ENCODE measurements at regions not wholly inside any gene's neighbourhood (a gene's known extent, or its start where the extent isn't known, plus 50 kb on each side); places are given as distances from the start of the nearest gene placed in this dataset.
"Not testable (repeated sequence)": the region's sequence is repeated elsewhere in the genome, so short reads cannot be mapped to it uniquely, and the experiment has no call there.

DNA sequence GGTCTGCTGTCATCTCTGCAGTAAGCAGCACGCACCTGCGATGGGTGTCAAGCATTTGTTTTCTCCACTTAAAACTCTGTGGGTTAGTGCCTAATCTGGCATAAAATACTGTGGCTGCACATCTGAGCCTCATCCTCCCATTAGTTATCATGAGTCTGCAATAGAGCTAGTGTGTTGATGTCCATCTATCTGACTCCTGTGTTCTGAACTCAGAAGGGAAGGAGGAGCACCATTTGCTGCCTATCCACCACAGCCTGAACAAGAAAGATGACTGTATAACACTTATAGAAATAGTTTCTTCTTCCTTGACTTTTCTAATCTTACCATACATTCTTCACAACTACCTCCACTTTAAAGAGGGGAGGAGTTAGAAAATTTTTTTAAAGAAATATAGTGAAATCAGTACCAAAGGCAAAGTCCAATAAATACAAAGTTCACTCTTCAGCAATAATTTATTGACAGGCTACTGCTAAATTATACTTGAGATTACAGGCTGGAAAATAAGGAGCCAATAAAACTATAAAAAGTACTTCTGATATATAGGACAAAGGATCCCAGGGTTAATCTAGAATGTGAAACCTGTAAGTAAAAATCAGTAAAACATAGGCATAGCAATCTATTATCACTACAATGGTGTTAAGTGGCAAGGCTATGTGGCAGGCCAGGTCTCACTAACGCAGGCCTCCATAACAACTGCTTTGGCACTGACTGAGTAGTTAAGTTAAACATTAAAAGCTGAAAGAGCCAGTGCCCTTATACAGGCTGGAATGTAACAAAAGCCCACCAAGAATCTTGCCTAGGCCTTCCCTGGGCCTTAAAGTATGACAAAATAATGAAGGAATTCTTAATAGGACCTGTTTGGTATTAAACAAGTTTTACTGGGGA is 70.2 kb downstream of the LGALS9C start:
- not testable (repeated sequence) for H3K27me3 ChIP-seq (ENCODE audit: control insufficient read depth, insufficient read depth, low read length); H3K9me3 ChIP-seq (ENCODE audit: control insufficient read depth, low read depth, low read length); H3K27ac ChIP-seq (ENCODE audit: low read length); H3K36me3 ChIP-seq (ENCODE audit: control insufficient read depth, low read depth, low read length); H3K4me3 ChIP-seq (ENCODE audit: low read length); H3K9ac ChIP-seq (ENCODE audit: low read length); H3K4me1 ChIP-seq (ENCODE audit: control insufficient read depth, low read depth, low read length)

DNA sequence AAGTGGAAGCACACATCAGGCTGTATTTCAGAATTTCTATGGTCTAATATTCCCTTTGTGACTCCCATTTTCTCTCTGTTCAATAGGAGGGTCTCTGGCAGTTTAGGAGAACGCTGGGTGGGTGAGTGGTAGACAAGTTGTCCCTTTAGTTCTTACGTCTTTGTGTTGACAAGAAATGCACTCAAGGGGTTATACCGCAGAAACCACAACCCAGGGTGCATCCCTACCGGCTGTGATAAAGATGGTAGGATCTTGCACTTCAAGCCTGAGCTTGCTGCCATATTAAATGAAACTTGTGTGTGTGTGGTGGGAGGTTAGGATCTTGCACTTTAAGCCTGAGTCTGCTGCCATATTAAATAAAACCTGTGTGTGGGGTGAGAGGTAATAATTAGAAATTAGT is 80.5 kb downstream of the LGALS9C start:
- not testable (repeated sequence) for H3K4me1 ChIP-seq (ENCODE audit: control insufficient read depth, low read depth, low read length); H3K27ac ChIP-seq (ENCODE audit: low read length); H3K4me3 ChIP-seq (ENCODE audit: low read length); H3K9me3 ChIP-seq (ENCODE audit: control insufficient read depth, low read depth, low read length); H3K27me3 ChIP-seq (ENCODE audit: control insufficient read depth, insufficient read depth, low read length); H3K9ac ChIP-seq (ENCODE audit: low read length); H3K36me3 ChIP-seq (ENCODE audit: control insufficient read depth, low read depth, low read length)

DNA sequence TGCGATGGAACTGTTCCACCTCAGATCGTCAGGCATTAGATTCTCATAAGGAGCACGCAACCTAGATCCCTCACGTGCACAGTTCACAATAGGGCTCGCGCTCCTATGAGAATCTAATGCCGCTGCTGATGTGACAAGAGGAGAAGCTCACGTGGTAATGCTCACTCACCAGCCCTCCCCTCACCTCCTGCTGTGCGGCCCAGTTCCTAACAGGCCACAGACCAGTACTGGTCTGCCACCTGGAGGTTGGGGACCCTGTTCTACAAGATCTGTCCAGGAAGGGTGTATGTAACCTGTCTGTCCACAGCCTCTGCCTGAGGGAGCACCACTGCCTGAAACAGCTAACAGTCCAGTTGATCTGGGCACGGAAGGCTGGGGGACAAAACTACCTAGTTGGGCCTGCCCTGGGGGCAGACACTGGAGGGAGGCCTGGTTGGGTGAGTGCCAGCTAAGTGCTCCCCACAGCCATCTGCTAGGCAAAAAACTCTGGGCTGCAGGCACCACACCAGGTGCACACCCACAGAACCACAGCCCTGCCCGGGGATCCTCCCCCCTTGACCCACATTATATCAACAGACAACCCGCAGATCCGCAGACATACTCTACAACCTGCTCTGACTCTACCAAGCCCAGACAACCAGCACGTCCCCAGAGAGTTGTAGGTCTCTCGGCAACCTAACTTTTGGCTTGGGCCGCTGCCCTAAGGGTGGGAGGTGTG is 80.7 kb downstream of the TBC1D28 start:
- H3K4me3 ChIP-seq (ENCODE audit: low read length); H3K36me3 ChIP-seq (ENCODE audit: control insufficient read depth, low read depth, low read length); H3K27me3 ChIP-seq (ENCODE audit: control insufficient read depth, insufficient read depth, low read length); H3K9ac ChIP-seq (ENCODE audit: low read length); H3K4me1 ChIP-seq (ENCODE audit: control insufficient read depth, low read depth, low read length); H3K9me3 ChIP-seq (ENCODE audit: control insufficient read depth, low read depth, low read length); H3K27ac ChIP-seq (ENCODE audit: low read length): not testable (repeated sequence)

DNA sequence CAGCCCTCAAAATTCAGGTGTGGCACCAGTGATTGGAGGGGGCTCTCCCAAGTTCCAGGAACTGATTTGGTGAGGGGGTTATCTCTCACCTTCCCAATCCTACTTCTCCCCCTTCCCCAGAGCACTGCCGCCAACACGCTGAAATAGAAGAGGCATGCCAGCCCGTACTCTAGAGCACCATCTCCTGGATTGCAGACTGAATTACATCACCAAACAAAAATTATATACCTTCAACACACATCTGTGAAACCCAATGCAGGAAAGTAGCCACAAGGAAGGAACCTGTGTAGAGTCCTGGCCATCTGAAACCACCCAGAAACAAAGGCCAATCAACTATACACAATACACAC is 80.1 kb downstream of the TBC1D28 start:
- not testable (repeated sequence) for H3K27me3 ChIP-seq (ENCODE audit: control insufficient read depth, insufficient read depth, low read length); H3K4me3 ChIP-seq (ENCODE audit: low read length); H3K9ac ChIP-seq (ENCODE audit: low read length); H3K27ac ChIP-seq (ENCODE audit: low read length); H3K9me3 ChIP-seq (ENCODE audit: control insufficient read depth, low read depth, low read length); H3K36me3 ChIP-seq (ENCODE audit: control insufficient read depth, low read depth, low read length); H3K4me1 ChIP-seq (ENCODE audit: control insufficient read depth, low read depth, low read length)

DNA sequence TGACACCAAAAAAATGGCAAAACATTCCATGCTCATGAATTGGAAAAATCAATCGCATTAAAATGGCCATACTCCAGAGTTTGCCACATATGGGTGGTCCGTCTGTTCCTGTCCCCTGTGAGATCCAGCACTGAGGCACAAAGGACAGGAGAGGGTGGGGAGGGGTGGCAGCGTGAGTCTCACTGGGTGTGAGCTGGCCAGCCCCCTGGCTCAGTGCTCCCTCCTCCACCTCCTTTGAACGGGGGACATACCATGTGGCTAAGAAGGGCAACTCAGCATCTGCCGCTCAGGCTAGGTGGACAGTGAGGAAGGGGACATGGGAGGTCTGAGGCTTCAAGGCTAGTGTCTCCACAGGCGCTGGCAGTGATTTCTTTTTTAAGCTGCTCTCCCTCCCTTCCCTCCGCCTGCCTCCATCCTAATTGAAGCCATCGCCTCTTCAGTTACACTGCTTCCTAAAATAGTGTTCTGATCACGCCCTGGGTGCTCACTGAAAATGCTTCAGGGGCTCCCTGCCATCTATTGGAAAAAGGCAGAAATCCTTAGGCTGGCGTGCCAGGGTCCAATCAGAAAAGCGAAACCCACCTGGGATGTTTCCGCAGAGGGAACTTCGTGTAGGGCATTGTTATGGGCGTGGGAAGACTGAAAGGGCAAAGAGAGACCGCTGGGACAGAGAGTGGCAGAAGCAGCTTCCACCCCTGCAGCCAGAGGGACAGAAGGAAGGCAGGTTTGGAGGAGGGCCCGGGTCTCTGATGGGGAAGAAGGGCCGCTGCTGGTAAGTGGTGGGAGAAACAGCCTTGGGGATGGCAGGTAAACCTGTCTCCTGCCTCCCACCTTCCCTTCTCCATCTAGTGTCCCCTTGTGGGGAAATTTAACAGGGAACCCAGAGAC is 75.8 kb downstream of the TBC1D28 start:
- not testable (repeated sequence) for H3K9me3 ChIP-seq (ENCODE audit: control insufficient read depth, low read depth, low read length); H3K27me3 ChIP-seq (ENCODE audit: control insufficient read depth, insufficient read depth, low read length); H3K9ac ChIP-seq (ENCODE audit: low read length); H3K4me3 ChIP-seq (ENCODE audit: low read length); H3K36me3 ChIP-seq (ENCODE audit: control insufficient read depth, low read depth, low read length)
- Histone ChIP-seq H3K27ac (ENCODE audit: low read length) (peak overlapping the region; percentile 45), H3K4me1 (ENCODE audit: control insufficient read depth, low read depth, low read length) (peaks cover 15% of the 10 kb centered on the region)

DNA sequence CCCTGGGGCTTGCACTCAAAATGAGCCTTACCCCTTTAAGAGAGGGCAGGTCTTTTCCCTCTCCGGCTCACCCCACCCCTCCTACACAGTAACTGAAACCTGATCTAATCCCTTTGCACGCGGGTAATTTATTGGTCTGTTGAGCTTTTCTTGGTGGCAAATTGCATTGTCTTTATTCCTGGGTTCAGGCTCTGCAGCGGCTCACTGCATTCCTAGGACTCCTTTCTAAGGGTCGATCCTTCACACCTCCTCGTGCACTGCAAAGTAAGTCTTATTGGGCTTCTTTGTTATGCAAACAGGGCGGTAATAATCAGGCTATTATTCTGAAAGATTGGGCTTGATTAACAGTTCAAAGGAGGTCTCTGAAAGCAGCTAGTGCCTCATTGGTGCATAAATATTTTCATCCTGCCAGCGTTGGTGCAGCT is 74.7 kb downstream of the TBC1D28 start:
- not testable (repeated sequence) for H3K27me3 ChIP-seq (ENCODE audit: control insufficient read depth, insufficient read depth, low read length); H3K27ac ChIP-seq (ENCODE audit: low read length); H3K4me3 ChIP-seq (ENCODE audit: low read length); H3K9ac ChIP-seq (ENCODE audit: low read length); H3K9me3 ChIP-seq (ENCODE audit: control insufficient read depth, low read depth, low read length); H3K36me3 ChIP-seq (ENCODE audit: control insufficient read depth, low read depth, low read length)
- H3K4me1 ChIP-seq (ENCODE audit: control insufficient read depth, low read depth, low read length), result peaks cover 15% of the 10 kb centered on the region

DNA sequence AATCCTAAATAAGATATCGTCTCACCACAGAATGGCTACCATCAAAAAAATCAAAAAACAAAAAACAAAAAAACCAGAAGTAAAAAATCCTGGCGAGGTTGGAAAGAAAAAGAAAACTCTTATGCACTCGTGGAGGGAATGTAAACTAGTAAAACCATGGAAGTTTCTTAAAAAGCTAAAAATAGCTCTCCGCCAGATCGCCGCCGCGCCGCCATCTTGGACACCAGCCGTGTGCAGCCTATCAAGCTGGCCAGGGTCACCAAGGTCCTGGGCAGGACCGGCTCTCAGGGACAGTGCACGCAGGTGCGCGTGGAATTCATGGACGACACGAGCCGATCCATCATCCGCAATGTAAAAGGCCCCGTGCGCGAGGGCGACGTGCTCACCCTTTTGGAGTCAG is 71.7 kb downstream of the TBC1D28 start:
- not testable (repeated sequence) for H3K9me3 ChIP-seq (ENCODE audit: control insufficient read depth, low read depth, low read length); H3K9ac ChIP-seq (ENCODE audit: low read length); H3K4me3 ChIP-seq (ENCODE audit: low read length); H3K36me3 ChIP-seq (ENCODE audit: control insufficient read depth, low read depth, low read length); H3K27me3 ChIP-seq (ENCODE audit: control insufficient read depth, insufficient read depth, low read length); H3K27ac ChIP-seq (ENCODE audit: low read length)
- peaks cover 15% of the 10 kb centered on the region for H3K4me1 ChIP-seq (ENCODE audit: control insufficient read depth, low read depth, low read length)

DNA sequence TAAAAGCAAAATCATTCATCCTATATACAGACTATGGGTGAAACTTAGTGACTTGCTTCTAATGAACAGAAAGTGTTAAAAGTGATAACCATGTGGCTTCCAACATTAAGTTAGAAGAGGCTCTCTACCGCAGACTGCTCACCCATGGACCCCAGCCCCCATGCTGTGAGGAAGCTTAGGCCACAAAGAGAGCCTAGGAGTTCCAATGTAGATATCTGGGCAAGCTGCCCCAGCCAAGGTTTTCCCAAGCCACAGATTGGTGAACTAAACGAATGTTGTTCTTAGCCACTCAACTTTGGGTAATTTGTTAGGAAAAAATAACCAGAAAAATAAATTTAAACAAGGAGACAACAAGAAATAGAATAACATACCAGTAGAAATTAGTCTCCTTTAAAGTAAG is 70.1 kb downstream of the TBC1D28 start:
- not testable (repeated sequence) for H3K27ac ChIP-seq (ENCODE audit: low read length); H3K4me1 ChIP-seq (ENCODE audit: control insufficient read depth, low read depth, low read length); H3K4me3 ChIP-seq (ENCODE audit: low read length); H3K9me3 ChIP-seq (ENCODE audit: control insufficient read depth, low read depth, low read length); H3K36me3 ChIP-seq (ENCODE audit: control insufficient read depth, low read depth, low read length); H3K27me3 ChIP-seq (ENCODE audit: control insufficient read depth, insufficient read depth, low read length); H3K9ac ChIP-seq (ENCODE audit: low read length)

Measured in iPS-18a (cell line).